Hepatocyte (in vitro differentiated cells): ENCODE measurements at regions not wholly inside any gene's neighbourhood (a gene's known extent, or its start where the extent isn't known, plus 50 kb on each side); places are given as distances from the start of the nearest gene placed in this dataset.
A peak's percentile ranks its signal among the peaks of the same experiment; 100 is the strongest.

Experiments used
- DNase-seq: peaks from one replicate; pipeline ENCODE4 v3.0.0-alpha.2; 2016; ENCODE audit warnings: low spot score
- H2AFZ ChIP-seq: fragments of 200-600 bp; sonication (generic); 2 replicates; pipeline ENCODE4 v1.6.0; 2016; ENCODE audit warnings: antibody characterized with exemption, mild to moderate bottlenecking
- H3K27ac ChIP-seq: fragments of 200-600 bp; sonication (generic); 2 replicates; pipeline ENCODE4 v1.5.1; 2016; ENCODE audit warnings: mild to moderate bottlenecking
- H3K27me3 ChIP-seq: fragments of 200-600 bp; sonication (generic); 2 replicates; pipeline ENCODE4 v1.6.1; 2016
- H3K36me3 ChIP-seq: fragments of 200-600 bp; sonication (generic); replicated peaks from 2 replicates; pipeline ENCODE4 v1.5.1; 2016; ENCODE audit warnings: low read depth; ENCODE audit not compliant: insufficient read depth
- H3K4me1 ChIP-seq: fragments of 200-600 bp; sonication (generic); 2 replicates; pipeline ENCODE4 v1.5.1; 2016; ENCODE audit warnings: mild to moderate bottlenecking, moderate library complexity; ENCODE audit not compliant: insufficient read depth
- H3K4me2 ChIP-seq: fragments of 200-600 bp; sonication (generic); 2 replicates; pipeline ENCODE4 v1.6.0; 2016
- H3K4me3 ChIP-seq: fragments of 200-600 bp; sonication (generic); 2 replicates; pipeline ENCODE4 v1.5.1; 2016; ENCODE audit warnings: mild to moderate bottlenecking
- H3K79me2 ChIP-seq: fragments of 200-600 bp; sonication (generic); 2 replicates; pipeline ENCODE4 v1.6.0; 2017; ENCODE audit warnings: mild to moderate bottlenecking
- H3K9me2 ChIP-seq: fragments of 200-600 bp; sonication (generic); replicated peaks from 2 replicates; pipeline ENCODE4 v1.6.0; 2017; ENCODE audit warnings: mild to moderate bottlenecking; ENCODE audit not compliant: insufficient read depth
- H3K9me3 ChIP-seq: fragments of 200-600 bp; sonication (generic); 2 replicates; pipeline ENCODE4 v1.5.1; 2016; ENCODE audit warnings: low read depth, mild to moderate bottlenecking
- H4K20me1 ChIP-seq: fragments of 200-600 bp; sonication (generic); 2 replicates; pipeline ENCODE4 v1.6.0; 2016; ENCODE audit warnings: mild to moderate bottlenecking; ENCODE audit not compliant: insufficient read depth, poor library complexity, severe bottlenecking
- CTCF ChIP-seq: fragments of 200-600 bp; sonication (generic); IDR thresholded peaks from 2 replicates; pipeline ENCODE4 v1.5.1; 2016; ENCODE audit warnings: antibody characterized with exemption, mild to moderate bottlenecking; ENCODE audit not compliant: poor library complexity
- EZH2 ChIP-seq: fragments of 200-600 bp; sonication (generic); IDR thresholded peaks from 2 replicates; pipeline ENCODE4 v1.6.1; 2016; ENCODE audit warnings: antibody characterized with exemption, mild to moderate bottlenecking, borderline replicate concordance
- EZH2phosphoT487 ChIP-seq: fragments of 200-600 bp; sonication (generic); IDR thresholded peaks from one replicate; pipeline ENCODE4 v1.6.1; 2018; ENCODE audit warnings: antibody characterized with exemption, mild to moderate bottlenecking, low read depth, moderate library complexity; ENCODE audit not compliant: unreplicated experiment, severe bottlenecking
- WGBS: methylation state at CpG from one replicate; pipeline ENCODE4 v1.1.6; 2016; ENCODE audit warnings: low lambda C conversion rate; ENCODE audit errors: missing lambda C conversion rate; 5-methylcytosine and 5-hydroxymethylcytosine counted together

- Histone ChIP-seq H3K4me3 (no peak overlapping the region), H3K4me2 (no peak overlapping the region), H3K9me2 (no peaks in the 10 kb centered on the region), H3K4me1 (peaks cover 7% of the 10 kb centered on the region), H3K9me3 (no peaks in the 10 kb centered on the region), H3K36me3 (no peaks in the 10 kb centered on the region), H3K79me2 (no peaks in the 10 kb centered on the region), H2AFZ (no peak overlapping the region), H4K20me1 (no peaks in the 10 kb centered on the region), H3K27me3 (no peaks in the 10 kb centered on the region), H3K27ac (no peak overlapping the region)
- no peak for DNase-seq
- 92% methylated on average over 4 of the region's 4 CpGs for WGBS
- no peak for TF ChIP-seq CTCF
- no peak for TF ChIP-seq EZH2phosphoT487
- TF ChIP-seq EZH2: no peak
Observed at GRCh38 chr17:63350364-63350763, 95.7 kb downstream of the CYB561 start.

GRCh38 chr17:63354256-63354655 lies 91.8 kb downstream of the CYB561 start:
- H3K9me2 ChIP-seq: no peaks in the 10 kb centered on the region
- no peak overlapping the region for H3K4me2 ChIP-seq
- no peak for DNase-seq
- peak overlapping the region; percentile 44 for H3K27ac ChIP-seq
- H3K79me2 ChIP-seq: no peaks in the 10 kb centered on the region
- no peaks in the 10 kb centered on the region for H3K9me3 ChIP-seq
- no peak for TF ChIP-seq EZH2
- no peak for TF ChIP-seq EZH2phosphoT487
- no peak for TF ChIP-seq CTCF
- H2AFZ ChIP-seq: no peak overlapping the region
- H4K20me1 ChIP-seq: no peaks in the 10 kb centered on the region
- H3K4me1 ChIP-seq: peaks cover 25% of the 10 kb centered on the region
- H3K27me3 ChIP-seq: no peaks in the 10 kb centered on the region
- 78% methylated on average over 4 of the region's 4 CpGs for WGBS
- H3K4me3 ChIP-seq: no peak overlapping the region
- H3K36me3 ChIP-seq: no peaks in the 10 kb centered on the region

GRCh38 chr17:63356337-63356757 lies 89.8 kb downstream of the CYB561 start:
- no peaks in the 10 kb centered on the region for H3K27me3 ChIP-seq
- DNase-seq: peak; percentile 41
- no peak overlapping the region for H2AFZ ChIP-seq
- peaks cover 25% of the 10 kb centered on the region for H3K4me1 ChIP-seq
- no peaks in the 10 kb centered on the region for H3K36me3 ChIP-seq
- no peak overlapping the region for H3K4me3 ChIP-seq
- no peak overlapping the region for H3K4me2 ChIP-seq
- no peaks in the 10 kb centered on the region for H3K9me3 ChIP-seq
- H4K20me1 ChIP-seq: no peaks in the 10 kb centered on the region
- 18% methylated on average over 1 of the region's 1 CpG for WGBS
- H3K79me2 ChIP-seq: no peaks in the 10 kb centered on the region
- TF ChIP-seq CTCF: no peak
- no peak for TF ChIP-seq EZH2phosphoT487
- TF ChIP-seq EZH2: no peak
- H3K27ac ChIP-seq: peak overlapping the region; percentile 69
- H3K9me2 ChIP-seq: no peaks in the 10 kb centered on the region
